GM12865 (cell line): ENCODE measurements at regions not wholly inside any gene's neighbourhood (a gene's known extent, or its start where the extent isn't known, plus 50 kb on each side); places are given as distances from the start of the nearest gene placed in this dataset.

ENCODE experiments used
- DNase-seq: peaks from one replicate; pipeline ENCODE4 v3.0.0; 2010; ENCODE audit warnings: low read depth
- H3K4me3 ChIP-seq: 2 replicates; pipeline ENCODE4 v1.5.1; 2011; ENCODE audit warnings: mild to moderate bottlenecking, low read depth, low read length, control low read depth
- TF ChIP-seq, protein P1 (sequence below): IDR thresholded peaks from 2 replicates; pipeline ENCODE4 v1.5.1; 2011; ENCODE audit warnings: low read length, control low read depth, low read depth, inconsistent platforms; ENCODE audit not compliant: insufficient read depth; ENCODE audit errors: missing control alignments

DNA sequence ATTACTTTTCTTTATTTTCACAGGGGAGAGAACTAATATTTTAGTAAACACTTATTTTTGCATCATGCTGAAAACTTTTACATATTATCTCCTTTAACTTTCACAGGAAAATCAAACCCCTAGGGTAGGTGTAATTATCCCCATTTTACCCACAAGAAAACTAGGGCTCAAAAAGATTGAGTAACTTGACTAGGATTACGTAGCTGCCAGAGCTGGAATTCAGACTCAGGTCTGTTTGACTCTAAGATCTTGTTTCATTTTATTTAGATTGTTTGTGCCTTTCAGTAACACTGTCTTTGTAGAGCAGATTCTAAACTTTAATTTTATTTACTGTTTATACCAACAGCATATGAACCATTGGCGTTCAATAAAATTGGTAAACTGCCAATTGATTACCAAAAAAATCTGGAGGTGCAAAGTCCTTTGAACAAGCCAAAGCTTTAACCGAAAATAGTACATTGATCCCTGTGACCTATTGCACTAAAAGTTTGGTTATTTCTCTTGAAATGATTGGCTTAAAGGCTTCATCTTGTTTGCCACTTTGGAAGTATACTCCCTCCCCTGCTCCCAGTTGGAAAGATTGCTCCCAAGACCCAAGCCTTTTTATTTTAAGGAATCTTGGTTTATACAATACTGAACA is 71.0 kb upstream of the WDR26 start:
- H3K4me3 ChIP-seq: no peak overlapping the region
- TF ChIP-seq, protein P1, sequence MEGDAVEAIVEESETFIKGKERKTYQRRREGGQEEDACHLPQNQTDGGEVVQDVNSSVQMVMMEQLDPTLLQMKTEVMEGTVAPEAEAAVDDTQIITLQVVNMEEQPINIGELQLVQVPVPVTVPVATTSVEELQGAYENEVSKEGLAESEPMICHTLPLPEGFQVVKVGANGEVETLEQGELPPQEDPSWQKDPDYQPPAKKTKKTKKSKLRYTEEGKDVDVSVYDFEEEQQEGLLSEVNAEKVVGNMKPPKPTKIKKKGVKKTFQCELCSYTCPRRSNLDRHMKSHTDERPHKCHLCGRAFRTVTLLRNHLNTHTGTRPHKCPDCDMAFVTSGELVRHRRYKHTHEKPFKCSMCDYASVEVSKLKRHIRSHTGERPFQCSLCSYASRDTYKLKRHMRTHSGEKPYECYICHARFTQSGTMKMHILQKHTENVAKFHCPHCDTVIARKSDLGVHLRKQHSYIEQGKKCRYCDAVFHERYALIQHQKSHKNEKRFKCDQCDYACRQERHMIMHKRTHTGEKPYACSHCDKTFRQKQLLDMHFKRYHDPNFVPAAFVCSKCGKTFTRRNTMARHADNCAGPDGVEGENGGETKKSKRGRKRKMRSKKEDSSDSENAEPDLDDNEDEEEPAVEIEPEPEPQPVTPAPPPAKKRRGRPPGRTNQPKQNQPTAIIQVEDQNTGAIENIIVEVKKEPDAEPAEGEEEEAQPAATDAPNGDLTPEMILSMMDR: no peak
- no peak for DNase-seq

GRCh38 chr1:224506141-224506814 is 71.7 kb upstream of the WDR26 start:
- TF ChIP-seq, protein P1: no peak
- no peak overlapping the region for H3K4me3 ChIP-seq
- DNase-seq: no peak

GRCh38 chr1:224507771-224508523 is 73.3 kb upstream of the WDR26 start:
- TF ChIP-seq, protein P1: no peak
- no peak for DNase-seq
- no peak overlapping the region for H3K4me3 ChIP-seq

GRCh38 chr1:224509907-224510306 is 75.3 kb upstream of the WDR26 start:
- TF ChIP-seq, protein P1: no peak
- DNase-seq: no peak

GRCh38 chr1:224510880-224511645 is 76.5 kb upstream of the WDR26 start:
- peak; percentile 16 for DNase-seq
- H3K4me3 ChIP-seq: no peak overlapping the region
- TF ChIP-seq, protein P1: no peak

More at GRCh38 chr1:224509907-224510306, 75.3 kb upstream of the WDR26 start:
- no peak overlapping the region for H3K4me3 ChIP-seq

DNA sequence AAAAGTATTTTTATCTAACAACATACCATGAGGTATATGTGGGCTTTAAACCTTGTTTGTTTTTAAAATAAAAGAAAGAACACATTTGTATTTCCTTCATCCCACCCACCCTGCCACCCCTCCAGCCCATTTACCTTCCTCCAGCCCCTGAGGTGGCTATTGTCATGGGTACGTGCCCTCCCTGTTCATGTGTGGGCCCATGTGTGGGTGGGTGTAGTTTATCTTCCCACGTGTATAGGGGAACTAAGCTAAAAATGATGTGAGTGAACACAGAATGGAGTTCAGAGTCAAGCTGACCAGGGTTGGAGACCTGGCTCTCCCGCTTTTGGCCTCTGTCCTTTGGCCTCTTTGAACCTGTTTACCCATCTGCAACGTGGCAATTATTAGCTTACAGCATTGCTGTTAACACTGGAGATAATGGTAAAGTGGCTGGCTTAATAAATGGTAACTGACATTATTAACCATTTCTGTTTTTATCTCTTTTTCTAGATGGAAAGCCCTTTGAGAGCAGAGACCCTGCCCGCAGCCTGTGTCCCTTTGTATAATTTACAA is 78.1 kb upstream of the WDR26 start:
- no peak overlapping the region for H3K4me3 ChIP-seq
- no peak for DNase-seq
- TF ChIP-seq, protein P1: no peak
